C4-2B (cell line): ENCODE measurements at regions not wholly inside any gene's neighbourhood (a gene's known extent, or its start where the extent isn't known, plus 50 kb on each side); places are given as distances from the start of the nearest gene placed in this dataset.

Source experiments
- ZFX ChIP-seq: fragments of 450-650 bp; IDR thresholded peaks from 2 replicates; pipeline ENCODE4 v1.6.1; 2017
- TF ChIP-seq, protein P1 (sequence below): fragments of 450-650 bp; conservative IDR thresholded peaks from 2 replicates; pipeline ENCODE4 v1.5.1; 2017; ENCODE audit warnings: mild to moderate bottlenecking

GRCh38 chr16:47872225-47872624 lies 283.6 kb downstream of the ABCC12 start:
- TF ChIP-seq, protein P1, sequence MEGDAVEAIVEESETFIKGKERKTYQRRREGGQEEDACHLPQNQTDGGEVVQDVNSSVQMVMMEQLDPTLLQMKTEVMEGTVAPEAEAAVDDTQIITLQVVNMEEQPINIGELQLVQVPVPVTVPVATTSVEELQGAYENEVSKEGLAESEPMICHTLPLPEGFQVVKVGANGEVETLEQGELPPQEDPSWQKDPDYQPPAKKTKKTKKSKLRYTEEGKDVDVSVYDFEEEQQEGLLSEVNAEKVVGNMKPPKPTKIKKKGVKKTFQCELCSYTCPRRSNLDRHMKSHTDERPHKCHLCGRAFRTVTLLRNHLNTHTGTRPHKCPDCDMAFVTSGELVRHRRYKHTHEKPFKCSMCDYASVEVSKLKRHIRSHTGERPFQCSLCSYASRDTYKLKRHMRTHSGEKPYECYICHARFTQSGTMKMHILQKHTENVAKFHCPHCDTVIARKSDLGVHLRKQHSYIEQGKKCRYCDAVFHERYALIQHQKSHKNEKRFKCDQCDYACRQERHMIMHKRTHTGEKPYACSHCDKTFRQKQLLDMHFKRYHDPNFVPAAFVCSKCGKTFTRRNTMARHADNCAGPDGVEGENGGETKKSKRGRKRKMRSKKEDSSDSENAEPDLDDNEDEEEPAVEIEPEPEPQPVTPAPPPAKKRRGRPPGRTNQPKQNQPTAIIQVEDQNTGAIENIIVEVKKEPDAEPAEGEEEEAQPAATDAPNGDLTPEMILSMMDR, result no peak
- no peak for TF ChIP-seq ZFX
